ENCODE measurements at regions not wholly inside any gene's neighbourhood (a gene's known extent, or its start where the extent isn't known, plus 50 kb on each side); places are given as distances from the start of the nearest gene placed in this dataset.
A peak's percentile ranks its signal among the peaks of the same experiment; 100 is the strongest.

- no peak for TF ChIP-seq CTCF (conservative IDR thresholded peaks at IDR 0.05 in 1 of 2, IDR thresholded peaks at IDR 0.05 in 1 of 2; ENCODE audit: low read depth in 1 of 2, low read length in 2 of 2)
- TF ChIP-seq EZH2 (IDR thresholded peaks at IDR 0.05; ENCODE audit: low read length, missing control alignments), result no peak
- no peaks in the 10 kb centered on the region for H3K4me1 ChIP-seq (ENCODE audit: control insufficient read depth, extremely low read depth, insufficient read depth, low read length)
- DNase-seq (ENCODE audit: low read depth in 2 of 2), result peak in 1 of 2 donors; percentile 6
Measured at GRCh38 chr3:144380849-144381248, 409.2 kb downstream of the DIPK2A start.

GRCh38 chr3:144381607-144382006, 410.0 kb downstream of the DIPK2A start:
- Histone ChIP-seq H3K27ac (ENCODE audit: insufficient read depth, low read length) (no peak overlapping the region), H3K36me3 (ENCODE audit: control insufficient read depth, insufficient read depth, low read length) (no peaks in the 10 kb centered on the region), H2AFZ (ENCODE audit: low read length) (no peak overlapping the region), H3K4me2 (ENCODE audit: extremely low read depth, insufficient read depth, low read length) (no peak overlapping the region), H3K9me3 (ENCODE audit: control insufficient read depth, insufficient read depth, low read depth, low read length) (no peaks in the 10 kb centered on the region), H3K27me3 (ENCODE audit: control insufficient read depth, insufficient read depth, low read length) (no peaks in the 10 kb centered on the region), H3K4me1 (ENCODE audit: control insufficient read depth, extremely low read depth, insufficient read depth, low read length) (no peaks in the 10 kb centered on the region), H3K4me3 (replicated peaks in 1 of 4; ENCODE audit: control extremely low read depth in 1 of 4, insufficient read depth in 1 of 4, low read depth in 3 of 4, low read length in 4 of 4) (no peak overlapping the region), H3K9ac (ENCODE audit: insufficient read depth, low read length) (no peak overlapping the region), H4K20me1 (ENCODE audit: control insufficient read depth, extremely low read depth, insufficient read depth, low read length) (no peaks in the 10 kb centered on the region), H3K79me2 (ENCODE audit: control insufficient read depth, insufficient read depth, low read length) (no peaks in the 10 kb centered on the region)
- DNase-seq (ENCODE audit: low read depth in 2 of 2), result no peak
- TF ChIP-seq CTCF (conservative IDR thresholded peaks at IDR 0.05 in 1 of 2, IDR thresholded peaks at IDR 0.05 in 1 of 2; ENCODE audit: low read depth in 1 of 2, low read length in 2 of 2) (no peak), EZH2 (IDR thresholded peaks at IDR 0.05; ENCODE audit: low read length, missing control alignments) (no peak)

More at GRCh38 chr3:144380849-144381248, 409.2 kb downstream of the DIPK2A start:
- Histone ChIP-seq H3K4me2 (ENCODE audit: extremely low read depth, insufficient read depth, low read length) (no peak overlapping the region), H3K79me2 (ENCODE audit: control insufficient read depth, insufficient read depth, low read length) (no peaks in the 10 kb centered on the region), H3K27me3 (ENCODE audit: control insufficient read depth, insufficient read depth, low read length) (no peaks in the 10 kb centered on the region), H3K9ac (ENCODE audit: insufficient read depth, low read length) (no peak overlapping the region), H2AFZ (ENCODE audit: low read length) (no peak overlapping the region), H4K20me1 (ENCODE audit: control insufficient read depth, extremely low read depth, insufficient read depth, low read length) (no peaks in the 10 kb centered on the region), H3K9me3 (ENCODE audit: control insufficient read depth, insufficient read depth, low read depth, low read length) (no peaks in the 10 kb centered on the region), H3K27ac (ENCODE audit: insufficient read depth, low read length) (no peak overlapping the region), H3K36me3 (ENCODE audit: control insufficient read depth, insufficient read depth, low read length) (no peaks in the 10 kb centered on the region), H3K4me3 (replicated peaks in 1 of 4; ENCODE audit: control extremely low read depth in 1 of 4, insufficient read depth in 1 of 4, low read depth in 3 of 4, low read length in 4 of 4) (no peak overlapping the region)

GRCh38 chr3:144384241-144384979, 412.8 kb downstream of the DIPK2A start:
- Histone ChIP-seq H3K4me2 (ENCODE audit: extremely low read depth, insufficient read depth, low read length) (no peak overlapping the region), H3K27ac (ENCODE audit: insufficient read depth, low read length) (no peak overlapping the region), H3K9ac (ENCODE audit: insufficient read depth, low read length) (no peak overlapping the region), H3K36me3 (ENCODE audit: control insufficient read depth, insufficient read depth, low read length) (no peaks in the 10 kb centered on the region), H3K79me2 (ENCODE audit: control insufficient read depth, insufficient read depth, low read length) (no peaks in the 10 kb centered on the region), H3K9me3 (ENCODE audit: control insufficient read depth, insufficient read depth, low read depth, low read length) (no peaks in the 10 kb centered on the region), H3K4me1 (ENCODE audit: control insufficient read depth, extremely low read depth, insufficient read depth, low read length) (no peaks in the 10 kb centered on the region), H2AFZ (ENCODE audit: low read length) (no peak overlapping the region), H3K4me3 (replicated peaks in 1 of 4; ENCODE audit: control extremely low read depth in 1 of 4, insufficient read depth in 1 of 4, low read depth in 3 of 4, low read length in 4 of 4) (no peak overlapping the region), H3K27me3 (ENCODE audit: control insufficient read depth, insufficient read depth, low read length) (no peaks in the 10 kb centered on the region), H4K20me1 (ENCODE audit: control insufficient read depth, extremely low read depth, insufficient read depth, low read length) (no peaks in the 10 kb centered on the region)
- TF ChIP-seq CTCF (conservative IDR thresholded peaks at IDR 0.05 in 1 of 2, IDR thresholded peaks at IDR 0.05 in 1 of 2; ENCODE audit: low read depth in 1 of 2, low read length in 2 of 2) (no peak), EZH2 (IDR thresholded peaks at IDR 0.05; ENCODE audit: low read length, missing control alignments) (no peak)
- DNase-seq (ENCODE audit: low read depth in 2 of 2), result peak in 1 of 2 donors; percentile 67
